HK-2 (cell line): ENCODE measurements at regions not wholly inside any gene's neighbourhood (a gene's known extent, or its start where the extent isn't known, plus 50 kb on each side); places are given as distances from the start of the nearest gene placed in this dataset.

Source experiments
- DNase-seq: peaks from one replicate; pipeline ENCODE4 v3.0.0-alpha.2; 2018; ENCODE audit not compliant: unreplicated experiment

GRCh38 chr3:127089486-127090145, 103.3 kb upstream of the PRR23E start:
- no peak for DNase-seq

- no peak for DNase-seq
Observed at GRCh38 chr3:127090218-127091160, 102.4 kb upstream of the PRR23E start.

DNA sequence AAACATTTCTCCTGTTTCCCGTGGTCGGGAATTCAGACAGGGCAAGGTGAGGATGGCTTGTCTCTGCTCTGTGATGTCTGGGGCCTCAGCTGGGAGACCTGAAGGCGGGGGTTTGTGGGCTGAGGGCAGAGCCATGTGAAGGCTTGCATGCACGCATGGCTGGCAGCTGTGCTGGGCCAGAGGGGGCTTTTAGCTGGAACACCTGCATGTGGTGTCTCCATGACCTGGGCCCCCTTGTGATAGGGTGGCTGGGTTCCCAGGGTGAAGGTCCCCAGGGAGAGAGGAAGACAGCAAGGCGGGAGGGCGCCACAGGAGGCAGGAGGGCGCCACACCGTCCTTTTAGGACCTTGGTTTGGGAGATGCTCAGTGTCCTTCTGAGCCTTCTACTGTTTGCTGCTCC, 101.6 kb upstream of the PRR23E start:
- DNase-seq: no peak

DNA sequence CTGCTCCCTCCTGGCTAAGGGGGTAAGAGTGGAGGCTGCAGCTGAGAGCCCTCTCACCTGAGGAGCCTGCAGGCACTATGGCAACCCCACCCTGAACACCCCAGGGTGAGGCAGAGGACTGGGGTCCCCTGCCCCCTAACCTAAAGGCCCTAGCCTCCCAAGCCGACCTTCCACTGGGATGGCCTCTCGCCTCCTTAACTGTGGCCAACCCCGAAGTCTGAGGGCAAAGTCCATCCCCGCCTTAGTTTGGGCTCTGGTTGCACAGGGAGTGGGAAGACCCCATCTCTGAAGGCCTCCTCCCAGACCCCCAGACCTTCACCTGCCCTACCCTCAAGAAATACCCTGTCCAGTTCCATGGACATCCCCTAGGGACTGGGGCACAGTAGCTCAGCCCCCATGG, 100.6 kb upstream of the PRR23E start:
- no peak for DNase-seq

- no peak for DNase-seq
Observed at GRCh38 chr3:127092776-127093175, 100.2 kb upstream of the PRR23E start.

GRCh38 chr3:127093312-127093711, 99.6 kb upstream of the PRR23E start:
- no peak for DNase-seq

- DNase-seq: no peak
Observed at GRCh38 chr3:127095774-127096173, 97.2 kb upstream of the PRR23E start.

GRCh38 chr3:127096256-127097071, 96.5 kb upstream of the PRR23E start:
- DNase-seq: no peak

DNA sequence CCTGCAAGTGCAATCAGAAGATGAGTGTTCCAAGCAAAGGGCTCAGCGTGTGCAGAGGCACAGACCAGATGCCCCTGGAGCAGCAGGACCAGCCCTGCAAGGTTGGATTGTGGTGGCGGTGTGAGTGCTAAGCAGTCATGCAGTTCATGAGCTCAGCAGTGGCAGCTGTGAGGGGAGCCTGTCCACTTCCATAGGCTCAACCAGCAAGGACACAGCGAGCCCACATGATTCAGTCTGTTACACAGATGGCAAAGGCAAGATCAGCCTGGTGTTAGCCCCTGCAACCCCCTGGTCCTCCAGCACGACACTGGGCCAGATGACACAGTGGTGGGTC, 95.9 kb upstream of the PRR23E start:
- no peak for DNase-seq

DNA sequence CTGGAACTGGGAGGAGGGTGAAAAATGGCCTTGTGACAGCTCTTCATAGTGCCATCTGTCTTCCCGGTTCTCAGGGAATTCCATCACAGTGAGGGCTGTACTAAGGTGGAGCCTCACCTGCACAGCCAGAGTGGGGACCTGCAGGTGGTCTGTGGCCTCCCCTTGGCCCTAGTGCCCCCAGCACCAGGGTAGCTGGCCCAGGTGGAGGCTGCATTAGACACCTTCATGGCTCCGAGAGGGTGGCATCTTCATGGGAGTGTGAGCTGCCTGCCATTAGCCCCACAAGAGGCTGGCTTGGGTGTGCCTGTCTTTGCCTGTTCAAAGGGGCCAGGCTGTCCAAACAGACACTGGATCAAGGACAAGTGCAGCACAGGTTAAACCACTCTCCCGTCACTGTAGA, 95.5 kb upstream of the PRR23E start:
- DNase-seq: no peak

- no peak for DNase-seq
Observed at GRCh38 chr3:127099982-127100381, 92.9 kb upstream of the PRR23E start.

- no peak for DNase-seq
Observed at GRCh38 chr3:127100459-127101410, 92.2 kb upstream of the PRR23E start.

- DNase-seq: no peak
Observed at GRCh38 chr3:127101411-127102187, 91.3 kb upstream of the PRR23E start.

- DNase-seq: no peak
Observed at GRCh38 chr3:127102188-127102520, 90.8 kb upstream of the PRR23E start.

DNA sequence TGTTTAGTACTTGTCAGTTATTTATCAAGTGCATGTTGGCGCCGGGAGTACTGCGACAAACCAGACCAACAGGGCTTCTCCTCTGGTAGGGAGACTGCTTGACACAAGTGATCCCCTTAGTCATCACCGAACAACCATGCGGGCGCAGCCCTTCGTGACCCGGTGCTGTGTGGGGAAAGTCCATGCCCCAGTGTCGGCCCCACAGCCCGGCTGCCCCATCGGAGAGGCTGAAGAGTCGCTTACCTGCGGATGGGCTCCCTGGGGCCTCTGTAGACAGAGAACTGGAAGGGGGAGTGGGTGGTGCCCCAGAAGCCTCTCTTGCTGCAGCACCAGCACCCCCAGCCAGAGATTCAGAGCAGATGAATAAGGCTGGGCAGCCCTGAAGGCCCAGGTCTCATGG, 90.3 kb upstream of the PRR23E start:
- no peak for DNase-seq

DNA sequence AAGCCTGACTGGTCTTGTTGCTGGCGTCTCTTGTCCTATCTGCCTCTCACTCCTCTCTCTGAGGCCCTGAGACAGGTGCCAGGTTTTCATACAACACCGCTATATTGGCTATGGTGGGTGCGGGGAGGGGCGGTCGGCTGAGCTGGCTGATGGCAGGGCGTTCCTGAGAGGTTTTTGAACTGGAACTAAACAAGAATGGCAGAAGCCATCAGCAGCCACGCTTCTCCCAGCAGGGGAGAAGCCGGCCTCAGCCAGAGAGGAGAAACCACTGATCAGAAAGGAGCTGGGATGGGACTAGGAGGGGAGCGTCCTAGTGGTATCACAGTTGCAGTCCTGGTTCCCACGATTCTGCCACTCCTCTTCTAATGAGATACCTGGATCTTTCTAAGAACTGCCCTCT, 89.9 kb upstream of the PRR23E start:
- no peak for DNase-seq

GRCh38 chr3:127104586-127104985, 88.3 kb upstream of the PRR23E start:
- DNase-seq: no peak

DNA sequence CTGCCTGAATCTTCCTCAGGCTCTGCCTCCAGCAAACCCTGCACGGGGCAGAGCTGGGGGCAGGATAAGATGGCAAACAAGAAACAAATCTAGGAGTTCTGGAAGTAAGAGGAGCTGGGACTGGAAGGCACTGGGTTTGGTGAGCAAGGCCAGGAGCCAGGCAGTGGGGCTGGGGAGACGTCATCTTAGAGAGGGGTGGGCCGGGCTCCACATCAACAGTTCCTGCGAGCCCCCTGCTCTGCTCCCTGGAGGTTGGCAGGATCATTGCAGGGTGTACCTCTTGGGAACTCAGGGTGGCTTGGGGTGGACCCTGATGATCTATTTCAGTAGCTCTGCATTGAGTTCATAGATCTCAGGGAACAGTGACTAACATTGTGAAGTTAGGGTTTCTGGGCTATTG, 87.3 kb upstream of the PRR23E start:
- DNase-seq: no peak

DNA sequence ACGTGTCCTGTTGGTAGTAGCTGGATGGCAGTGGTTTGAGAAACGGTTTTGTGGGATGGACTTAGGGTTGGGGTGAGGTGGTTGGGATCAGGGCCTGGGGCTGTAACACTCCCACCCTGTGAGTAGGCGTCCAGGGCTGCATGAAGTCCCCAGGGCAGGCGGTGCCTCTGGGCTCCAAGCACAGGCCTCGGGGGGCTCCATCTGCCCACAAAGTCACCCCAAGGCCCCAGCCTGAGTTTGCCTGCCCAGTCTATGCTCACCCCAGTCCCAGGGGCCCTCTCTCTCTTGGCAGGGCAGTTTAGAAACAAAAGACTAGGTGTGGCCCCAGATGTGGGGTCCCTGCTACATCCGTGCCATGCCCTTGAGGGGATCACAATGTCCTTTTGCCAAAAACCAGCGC, 86.9 kb upstream of the PRR23E start:
- no peak for DNase-seq

- no peak for DNase-seq
Observed at GRCh38 chr3:127106456-127106855, 86.5 kb upstream of the PRR23E start.

- no peak for DNase-seq
Observed at GRCh38 chr3:127107002-127107401, 85.9 kb upstream of the PRR23E start.
